BE2C (cell line): ENCODE measurements at regions not wholly inside any gene's neighbourhood (a gene's known extent, or its start where the extent isn't known, plus 50 kb on each side); places are given as distances from the start of the nearest gene placed in this dataset.

ENCODE experiments used
- DNase-seq: peaks from one replicate; pipeline ENCODE4 v3.0.0-alpha.2; 2020
- H3K27me3 ChIP-seq: fragments of 250-450 bp; sonication (Bioruptor Pico); 2 replicates; pipeline ENCODE4 v1.5.1; 2020; ENCODE audit warnings: mild to moderate bottlenecking
- H3K36me3 ChIP-seq: fragments of 250-450 bp; sonication (Bioruptor Pico); 2 replicates; pipeline ENCODE4 v1.5.1; 2020; ENCODE audit warnings: mild to moderate bottlenecking
- H3K4me1 ChIP-seq: fragments of 250-450 bp; sonication (Bioruptor Pico); 2 replicates; pipeline ENCODE4 v1.5.1; 2020
- H3K4me3 ChIP-seq: 2 replicates; pipeline ENCODE4 v1.5.1; 2011; ENCODE audit warnings: low read depth, low read length
- H3K9me3 ChIP-seq: fragments of 250-450 bp; sonication (Bioruptor Pico); 2 replicates; pipeline ENCODE4 v1.5.1; 2020
- TF ChIP-seq, protein P1 (sequence below): IDR thresholded peaks from 2 replicates; pipeline ENCODE4 v1.5.1; 2012; ENCODE audit warnings: mild to moderate bottlenecking, low read depth, low read length

DNA sequence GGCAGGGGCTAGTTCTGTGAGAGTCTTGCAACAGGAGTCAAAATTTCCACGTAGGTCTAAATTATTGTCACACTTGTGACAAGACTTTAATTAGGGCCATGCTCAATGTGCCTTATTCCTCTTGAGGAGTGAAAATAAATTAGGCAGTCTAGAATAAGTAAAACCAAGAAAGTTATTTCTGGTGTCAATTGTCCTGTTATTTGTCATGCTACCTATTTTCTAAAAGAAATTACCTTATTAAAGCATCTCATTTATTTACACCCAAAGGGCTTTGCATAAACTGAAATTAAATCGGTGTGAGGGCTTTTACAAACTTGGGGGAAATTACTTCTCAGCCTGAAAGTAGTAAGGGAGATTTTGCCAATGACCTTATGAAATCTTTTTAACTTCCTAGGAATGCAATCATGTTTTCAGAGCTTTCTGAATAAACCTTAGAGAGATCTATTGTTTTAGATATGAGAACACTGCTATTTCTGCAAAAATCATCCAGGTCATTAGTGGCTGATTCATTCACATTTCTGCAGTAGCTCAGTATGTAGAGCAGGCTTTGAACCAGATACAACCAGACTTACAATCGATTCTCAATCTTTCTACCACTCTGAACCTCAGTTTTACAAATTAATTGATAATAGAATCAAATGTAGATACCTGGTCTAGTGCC, 221.2 kb upstream of the SAMSN1 start:
- TF ChIP-seq, protein P1, sequence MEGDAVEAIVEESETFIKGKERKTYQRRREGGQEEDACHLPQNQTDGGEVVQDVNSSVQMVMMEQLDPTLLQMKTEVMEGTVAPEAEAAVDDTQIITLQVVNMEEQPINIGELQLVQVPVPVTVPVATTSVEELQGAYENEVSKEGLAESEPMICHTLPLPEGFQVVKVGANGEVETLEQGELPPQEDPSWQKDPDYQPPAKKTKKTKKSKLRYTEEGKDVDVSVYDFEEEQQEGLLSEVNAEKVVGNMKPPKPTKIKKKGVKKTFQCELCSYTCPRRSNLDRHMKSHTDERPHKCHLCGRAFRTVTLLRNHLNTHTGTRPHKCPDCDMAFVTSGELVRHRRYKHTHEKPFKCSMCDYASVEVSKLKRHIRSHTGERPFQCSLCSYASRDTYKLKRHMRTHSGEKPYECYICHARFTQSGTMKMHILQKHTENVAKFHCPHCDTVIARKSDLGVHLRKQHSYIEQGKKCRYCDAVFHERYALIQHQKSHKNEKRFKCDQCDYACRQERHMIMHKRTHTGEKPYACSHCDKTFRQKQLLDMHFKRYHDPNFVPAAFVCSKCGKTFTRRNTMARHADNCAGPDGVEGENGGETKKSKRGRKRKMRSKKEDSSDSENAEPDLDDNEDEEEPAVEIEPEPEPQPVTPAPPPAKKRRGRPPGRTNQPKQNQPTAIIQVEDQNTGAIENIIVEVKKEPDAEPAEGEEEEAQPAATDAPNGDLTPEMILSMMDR = no peak
- Histone ChIP-seq H3K4me3 (no peak overlapping the region), H3K4me1 (no peaks in the 10 kb centered on the region), H3K27me3 (no peaks in the 10 kb centered on the region), H3K9me3 (no peaks in the 10 kb centered on the region), H3K36me3 (no peaks in the 10 kb centered on the region)
- no peak for DNase-seq

DNA sequence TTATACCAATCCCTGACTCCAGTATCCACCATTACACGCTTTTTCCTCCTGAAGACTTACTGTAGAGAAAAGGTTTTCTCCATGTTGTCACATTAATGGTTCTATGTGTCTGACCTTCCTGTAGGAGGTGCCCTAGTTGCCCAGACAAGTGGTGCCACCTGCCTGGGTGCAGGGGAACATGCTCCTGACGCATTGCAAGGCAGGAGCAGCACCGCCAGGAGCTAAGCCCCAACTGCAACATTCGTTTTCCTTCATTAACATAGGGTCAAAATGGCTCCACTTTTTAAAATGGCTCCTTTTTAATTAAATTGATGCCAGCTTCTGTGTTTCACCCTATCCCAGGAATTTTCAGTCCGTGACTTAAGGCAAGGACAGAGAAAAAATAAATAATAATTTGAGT, 220.1 kb upstream of the SAMSN1 start:
- H3K36me3 ChIP-seq = no peaks in the 10 kb centered on the region
- DNase-seq = no peak
- H3K4me3 ChIP-seq = no peak overlapping the region
- no peaks in the 10 kb centered on the region for H3K27me3 ChIP-seq
- no peaks in the 10 kb centered on the region for H3K4me1 ChIP-seq
- H3K9me3 ChIP-seq = no peaks in the 10 kb centered on the region
- TF ChIP-seq, protein P1 = peak; percentile 17; the same call in 1 of the 2 replicates

GRCh38 chr21:14763695-14764064, 217.6 kb upstream of the SAMSN1 start:
- Histone ChIP-seq H3K4me3 (no peak overlapping the region), H3K36me3 (no peaks in the 10 kb centered on the region), H3K9me3 (no peaks in the 10 kb centered on the region), H3K27me3 (no peaks in the 10 kb centered on the region), H3K4me1 (no peaks in the 10 kb centered on the region)
- DNase-seq = no peak
- TF ChIP-seq, protein P1 = no peak

GRCh38 chr21:14762734-14763694, 216.9 kb upstream of the SAMSN1 start:
- Histone ChIP-seq H3K36me3 (no peaks in the 10 kb centered on the region), H3K27me3 (no peaks in the 10 kb centered on the region), H3K4me3 (no peak overlapping the region), H3K4me1 (no peaks in the 10 kb centered on the region), H3K9me3 (no peaks in the 10 kb centered on the region)
- TF ChIP-seq, protein P1 = no peak
- DNase-seq = no peak

- TF ChIP-seq, protein P1 = no peak
- Histone ChIP-seq H3K4me1 (no peaks in the 10 kb centered on the region), H3K27me3 (no peaks in the 10 kb centered on the region), H3K4me3 (no peak overlapping the region), H3K9me3 (no peaks in the 10 kb centered on the region), H3K36me3 (no peaks in the 10 kb centered on the region)
- DNase-seq = no peak
These were observed 216.2 kb upstream of the SAMSN1 start for GRCh38 chr21:14762327-14762726.

GRCh38 chr21:14759285-14759684, 213.2 kb upstream of the SAMSN1 start:
- no peaks in the 10 kb centered on the region for H3K4me1 ChIP-seq
- H3K4me3 ChIP-seq = no peak overlapping the region
- no peak for DNase-seq
- H3K9me3 ChIP-seq = no peaks in the 10 kb centered on the region
- no peaks in the 10 kb centered on the region for H3K36me3 ChIP-seq
- TF ChIP-seq, protein P1 = no peak
- H3K27me3 ChIP-seq = no peaks in the 10 kb centered on the region
